ENCODE measurements at regions not wholly inside any gene's neighbourhood (a gene's known extent, or its start where the extent isn't known, plus 50 kb on each side); places are given as distances from the start of the nearest gene placed in this dataset.
"Not testable (repeated sequence)": the region's sequence is repeated elsewhere in the genome, so short reads cannot be mapped to it uniquely, and the experiment has no call there.

- DNase-seq = no peak
Observed at GRCh38 chr20:16864069-16864468, 115.9 kb downstream of the OTOR start.

- no peak for DNase-seq
Observed at GRCh38 chr20:16864963-16865362, 116.8 kb downstream of the OTOR start.

GRCh38 chr20:16865406-16865805, 117.2 kb downstream of the OTOR start:
- DNase-seq = no peak

- not testable (repeated sequence) for DNase-seq
Observed at GRCh38 chr20:16873124-16873523, 125.0 kb downstream of the OTOR start.

GRCh38 chr20:16877053-16877554, 128.9 kb downstream of the OTOR start:
- DNase-seq = no peak

GRCh38 chr20:16885746-16886145, 137.6 kb downstream of the OTOR start:
- no peak for DNase-seq

- no peak for DNase-seq
Observed at GRCh38 chr20:16898433-16898832, 150.3 kb downstream of the OTOR start.

GRCh38 chr20:16902662-16903061, 154.5 kb downstream of the OTOR start:
- no peak for DNase-seq

- no peak for DNase-seq
Observed at GRCh38 chr20:16904751-16905150, 156.6 kb downstream of the OTOR start.

GRCh38 chr20:16914277-16914676, 166.1 kb downstream of the OTOR start:
- DNase-seq = no peak

- no peak for DNase-seq
Observed at GRCh38 chr20:16916165-16916564, 168.0 kb downstream of the OTOR start.

GRCh38 chr20:16917636-16918035, 169.5 kb downstream of the OTOR start:
- DNase-seq = no peak

- no peak for DNase-seq
Observed at GRCh38 chr20:16918366-16918765, 170.2 kb downstream of the OTOR start.

GRCh38 chr20:16919841-16920240, 171.7 kb downstream of the OTOR start:
- no peak for DNase-seq

GRCh38 chr20:16922834-16923233, 174.7 kb downstream of the OTOR start:
- no peak for DNase-seq

- DNase-seq = no peak
Observed at GRCh38 chr20:16926626-16927430, 178.7 kb downstream of the OTOR start.

- DNase-seq = no peak
Observed at GRCh38 chr20:16929756-16930155, 181.6 kb downstream of the OTOR start.

GRCh38 chr20:16930656-16931055, 182.5 kb downstream of the OTOR start:
- DNase-seq = no peak

- DNase-seq = no peak
Observed at GRCh38 chr20:16939051-16939450, 190.9 kb downstream of the OTOR start.

- no peak for DNase-seq
Observed at GRCh38 chr20:16940701-16941100, 192.5 kb downstream of the OTOR start.

GRCh38 chr20:16942051-16942450, 193.9 kb downstream of the OTOR start:
- DNase-seq = no peak

- no peak for DNase-seq
Observed at GRCh38 chr20:16942756-16943155, 194.6 kb downstream of the OTOR start.

GRCh38 chr20:16944745-16945144, 196.6 kb downstream of the OTOR start:
- no peak for DNase-seq

GRCh38 chr20:16945619-16946018, 197.5 kb downstream of the OTOR start:
- no peak for DNase-seq

GRCh38 chr20:16946097-16946496, 197.9 kb downstream of the OTOR start:
- DNase-seq = no peak
